Esophagus muscularis mucosa (tissue), 4 donors: ENCODE measurements at regions not wholly inside any gene's neighbourhood (a gene's known extent, or its start where the extent isn't known, plus 50 kb on each side); places are given as distances from the start of the nearest gene placed in this dataset.

Experiments used
- CTCF ChIP-seq, 3 experiments: fragments of 200-600 bp in 2 of 3; fragments of 450-650 bp in 1 of 3; sonication (generic) in 2 of 3; IDR thresholded peaks; one replicate each; pipeline ENCODE4 v1.5.1; 2017 to 2019; ENCODE audit warnings: antibody characterized with exemption in 3 of 3, mild to moderate bottlenecking in 2 of 3, moderate library complexity in 1 of 3
- EP300 ChIP-seq: sonication (generic); formaldehyde crosslinking; IDR thresholded peaks from one replicate; pipeline ENCODE4 v1.6.1; 2017; ENCODE audit warnings: antibody characterized with exemption
- POLR2A ChIP-seq: fragments of 450-650 bp; IDR thresholded peaks from one replicate; pipeline ENCODE4 v1.6.1; 2017; ENCODE audit warnings: antibody characterized with exemption, moderate library complexity, mild to moderate bottlenecking, low read depth
- POLR2AphosphoS5 ChIP-seq, 2 donors: sonication (generic); formaldehyde crosslinking; IDR thresholded peaks; one replicate each; pipeline ENCODE4 v1.6.1; 2017; ENCODE audit warnings: antibody characterized with exemption in 2 of 2

GRCh38 chr10:78843495-78843894 is 225.3 kb upstream of the ZMIZ1 start:
- TF ChIP-seq POLR2A (no peak), CTCF (IDR thresholded peaks at IDR 0.05) (no peak), EP300 (no peak), POLR2AphosphoS5 (IDR thresholded peaks at IDR 0.05) (no peak)
